ENCODE measurements at regions not wholly inside any gene's neighbourhood (a gene's known extent, or its start where the extent isn't known, plus 50 kb on each side); places are given as distances from the start of the nearest gene placed in this dataset.

GRCh38 chr10:1896153-1896552 lies 158.8 kb upstream of the ADARB2 start:
- no peak for TF ChIP-seq POLR2A (IDR thresholded peaks at IDR 0.05; ENCODE audit: low read depth, low read length)
- TF ChIP-seq USF2 (IDR thresholded peaks at IDR 0.05; ENCODE audit: low read depth, low read length) = no peak
- TF ChIP-seq MXI1 (IDR thresholded peaks at IDR 0.05; ENCODE audit: borderline replicate concordance, low read depth, low read length) = no peak
- no peak for TF ChIP-seq RCOR1 (IDR thresholded peaks at IDR 0.05; ENCODE audit: insufficient replicate concordance, low read length)
- TF ChIP-seq SMC3 (IDR thresholded peaks at IDR 0.05; ENCODE audit: low read depth, low read length) = no peak
- TF ChIP-seq MAZ (IDR thresholded peaks at IDR 0.05; ENCODE audit: borderline replicate concordance, low read depth, low read length) = no peak
- TF ChIP-seq MAFK (IDR thresholded peaks at IDR 0.05; ENCODE audit: low read depth, low read length) = no peak
- Histone ChIP-seq H3K27me3 (ENCODE audit: control insufficient read depth, insufficient read depth, low read length) (no peaks in the 10 kb centered on the region), H3K36me3 (ENCODE audit: control insufficient read depth, insufficient read depth, low read length) (no peaks in the 10 kb centered on the region), H3K56ac (ENCODE audit: extremely low read depth, insufficient read depth, low read length) (no peak overlapping the region), H3K4me1 (ENCODE audit: control insufficient read depth, insufficient read depth, low read length) (no peaks in the 10 kb centered on the region), H2AK9ac (replicated peaks; ENCODE audit: low read depth, low read length, poor library complexity) (no peak overlapping the region), H4K5ac (ENCODE audit: low read depth, low read length) (no peak overlapping the region), H2AK5ac (ENCODE audit: low read depth, low read length) (no peak overlapping the region), H3K79me1 (ENCODE audit: low read depth in 1 of 2, low read length in 2 of 2) (no peaks in the 10 kb centered on the region), H3K4me2 (ENCODE audit: low read depth, low read length) (no peak overlapping the region), H3K23ac (ENCODE audit: low read depth, low read length) (no peak overlapping the region), H3K9ac (ENCODE audit: low read depth, low read length) (no peak overlapping the region), H2AFZ (replicated peaks; ENCODE audit: low read length, poor library complexity) (no peak overlapping the region), H3K14ac (replicated peaks; ENCODE audit: low read depth, low read length) (no peak overlapping the region), H2BK15ac (ENCODE audit: low read depth, low read length) (no peak overlapping the region), H3K4me3 (ENCODE audit: insufficient read depth, low read depth, low read length) (no peak overlapping the region), H3K27ac (ENCODE audit: insufficient read depth, low read length) (no peak overlapping the region), H2BK20ac (ENCODE audit: low read depth, low read length) (no peak overlapping the region), H2BK120ac (ENCODE audit: low read depth, low read length) (no peak overlapping the region), H3K9me1 (ENCODE audit: insufficient read depth, low read length) (no peaks in the 10 kb centered on the region), H3K9me3 (ENCODE audit: control insufficient read depth, insufficient read depth, low read length) (peaks cover 26% of the 10 kb centered on the region), H4K20me1 (ENCODE audit: insufficient read depth, low read length) (no peaks in the 10 kb centered on the region), H2BK5ac (ENCODE audit: low read depth, low read length, poor library complexity, severe bottlenecking) (no peak overlapping the region), H4K91ac (ENCODE audit: insufficient read depth, low read depth, low read length) (no peak overlapping the region), H3K18ac (ENCODE audit: low read depth, low read length) (no peak overlapping the region), H3K4ac (ENCODE audit: low read depth, low read length) (no peak overlapping the region), H4K8ac (ENCODE audit: low read depth in 2 of 2, low read length in 2 of 2) (no peak overlapping the region)
- CTCF ChIA-PET = no interaction called here
- dilution Hi-C loops (cut with HindIII; ENCODE audit: low sequenced_read_pairs, unreplicated experiment) (no loop called here), in situ Hi-C loops (cut with MboI; ENCODE audit: low sequenced_read_pairs) (no loop called here), intact Hi-C loops (cut with micrococcal nuclease) (no loop called here)
- no TSS peak for BruUV-seq (replicated peaks)
- POLR2A ChIA-PET (ENCODE audit: unreplicated experiment) = no interaction called here
- no CpG with 5 or more reads among the region's 5 CpGs for WGBS, 2 experiments (ENCODE audit: extremely low coverage in 2 of 2, insufficient read length in 1 of 2)
- no peak for ATAC-seq (ENCODE audit: low read depth)
- no peak for DNase-seq
